Endothelial cell (in vitro differentiated cells): ENCODE measurements at regions not wholly inside any gene's neighbourhood (a gene's known extent, or its start where the extent isn't known, plus 50 kb on each side); places are given as distances from the start of the nearest gene placed in this dataset.

Experiments
- DNase-seq: peaks from one replicate; pipeline ENCODE4 v3.0.0; 2021; ENCODE audit warnings: low spot score
- H3K27ac Mint-ChIP-seq: one replicate; pipeline ENCODE4 v1.8.0; 2021; ENCODE audit warnings: mixed read lengths, inconsistent platforms; ENCODE audit not compliant: unreplicated experiment
- H3K27me3 Mint-ChIP-seq: one replicate; pipeline ENCODE4 v1.8.0; 2021; ENCODE audit warnings: mild to moderate bottlenecking, moderate library complexity, mixed read lengths, inconsistent platforms; ENCODE audit not compliant: unreplicated experiment
- H3K36me3 Mint-ChIP-seq: one replicate; pipeline ENCODE4 v1.8.0; 2021; ENCODE audit warnings: mild to moderate bottlenecking, low read depth, mixed read lengths, inconsistent platforms; ENCODE audit not compliant: unreplicated experiment
- H3K4me1 Mint-ChIP-seq: one replicate; pipeline ENCODE4 v1.8.0; 2021; ENCODE audit warnings: mild to moderate bottlenecking, mixed read lengths, inconsistent platforms; ENCODE audit not compliant: unreplicated experiment
- H3K4me3 Mint-ChIP-seq: one replicate; pipeline ENCODE4 v1.8.0; 2021; ENCODE audit warnings: mild to moderate bottlenecking, mixed read lengths, inconsistent platforms; ENCODE audit not compliant: unreplicated experiment
- H3K9me3 Mint-ChIP-seq: one replicate; pipeline ENCODE4 v1.8.0; 2021; ENCODE audit warnings: mixed read lengths, inconsistent platforms; ENCODE audit not compliant: unreplicated experiment
- CTCF ChIP-seq: fragments of 200-600 bp; sonication (generic); IDR thresholded peaks from one replicate; pipeline ENCODE4 v1.5.0; 2021; ENCODE audit warnings: antibody characterized with exemption; ENCODE audit not compliant: unreplicated experiment

- Mint-ChIP-seq H3K27ac (no peak overlapping the region), H3K27me3 (peaks cover 3% of the 10 kb centered on the region), H3K36me3 (no peaks in the 10 kb centered on the region), H3K9me3 (no peaks in the 10 kb centered on the region), H3K4me1 (peaks cover 19% of the 10 kb centered on the region), H3K4me3 (no peak overlapping the region)
- TF ChIP-seq CTCF: no peak
- DNase-seq: no peak
Observed at GRCh38 chr4:124433044-124433443, 279.5 kb downstream of the ANKRD50 start.

GRCh38 chr4:124433500-124433899 lies 279.0 kb downstream of the ANKRD50 start:
- peaks cover 3% of the 10 kb centered on the region for H3K27me3 Mint-ChIP-seq
- TF ChIP-seq CTCF: no peak
- H3K4me1 Mint-ChIP-seq: peaks cover 19% of the 10 kb centered on the region
- H3K9me3 Mint-ChIP-seq: no peaks in the 10 kb centered on the region
- DNase-seq: no peak
- no peak overlapping the region for H3K4me3 Mint-ChIP-seq
- H3K36me3 Mint-ChIP-seq: no peaks in the 10 kb centered on the region
- H3K27ac Mint-ChIP-seq: no peak overlapping the region

- no peak for DNase-seq
- Mint-ChIP-seq H3K9me3 (no peaks in the 10 kb centered on the region), H3K4me1 (peaks cover 8% of the 10 kb centered on the region), H3K36me3 (no peaks in the 10 kb centered on the region), H3K4me3 (no peak overlapping the region), H3K27me3 (no peaks in the 10 kb centered on the region), H3K27ac (no peak overlapping the region)
- TF ChIP-seq CTCF: no peak
Observed at GRCh38 chr4:124435274-124435950, 277.1 kb downstream of the ANKRD50 start.

- H3K36me3 Mint-ChIP-seq: no peaks in the 10 kb centered on the region
- no peak overlapping the region for H3K27ac Mint-ChIP-seq
- peaks cover 2% of the 10 kb centered on the region for H3K27me3 Mint-ChIP-seq
- no peak overlapping the region for H3K4me3 Mint-ChIP-seq
- DNase-seq: no peak
- H3K4me1 Mint-ChIP-seq: peaks cover 8% of the 10 kb centered on the region
- no peak for TF ChIP-seq CTCF
- no peaks in the 10 kb centered on the region for H3K9me3 Mint-ChIP-seq
Observed at GRCh38 chr4:124437853-124438495, 274.6 kb downstream of the ANKRD50 start.

- peaks cover 3% of the 10 kb centered on the region for H3K27me3 Mint-ChIP-seq
- H3K4me1 Mint-ChIP-seq: no peaks in the 10 kb centered on the region
- no peak overlapping the region for H3K4me3 Mint-ChIP-seq
- DNase-seq: no peak
- no peak for TF ChIP-seq CTCF
- peaks cover 6% of the 10 kb centered on the region for H3K36me3 Mint-ChIP-seq
- H3K9me3 Mint-ChIP-seq: peaks cover 17% of the 10 kb centered on the region
- no peak overlapping the region for H3K27ac Mint-ChIP-seq
Observed at GRCh38 chr4:124445071-124445470, 267.5 kb downstream of the ANKRD50 start.
